ENCODE measurements at regions not wholly inside any gene's neighbourhood (a gene's known extent, or its start where the extent isn't known, plus 50 kb on each side); places are given as distances from the start of the nearest gene placed in this dataset.

- TF ChIP-seq CTCF (IDR thresholded peaks at IDR 0.05) = no peak
- no peak for TF ChIP-seq POLR2A (IDR thresholded peaks at IDR 0.05)
- TF ChIP-seq POLR2AphosphoS5 (IDR thresholded peaks at IDR 0.05) = no peak
Observed at GRCh38 chr14:98799891-98800290, 472.1 kb downstream of the BCL11B start.

Data from prostate gland (tissue), 2 donors.